GM21786 (cell line): ENCODE measurements at regions not wholly inside any gene's neighbourhood (a gene's known extent, or its start where the extent isn't known, plus 50 kb on each side); places are given as distances from the start of the nearest gene placed in this dataset.
"Not testable (repeated sequence)": the region's sequence is repeated elsewhere in the genome, so short reads cannot be mapped to it uniquely, and the experiment has no call there.

Experiments used
- ATAC-seq: cut with Tn5 transposase; IDR thresholded peaks from one replicate; pipeline ENCODE4 v1.9.1; 2021; ENCODE audit not compliant: unreplicated experiment

DNA sequence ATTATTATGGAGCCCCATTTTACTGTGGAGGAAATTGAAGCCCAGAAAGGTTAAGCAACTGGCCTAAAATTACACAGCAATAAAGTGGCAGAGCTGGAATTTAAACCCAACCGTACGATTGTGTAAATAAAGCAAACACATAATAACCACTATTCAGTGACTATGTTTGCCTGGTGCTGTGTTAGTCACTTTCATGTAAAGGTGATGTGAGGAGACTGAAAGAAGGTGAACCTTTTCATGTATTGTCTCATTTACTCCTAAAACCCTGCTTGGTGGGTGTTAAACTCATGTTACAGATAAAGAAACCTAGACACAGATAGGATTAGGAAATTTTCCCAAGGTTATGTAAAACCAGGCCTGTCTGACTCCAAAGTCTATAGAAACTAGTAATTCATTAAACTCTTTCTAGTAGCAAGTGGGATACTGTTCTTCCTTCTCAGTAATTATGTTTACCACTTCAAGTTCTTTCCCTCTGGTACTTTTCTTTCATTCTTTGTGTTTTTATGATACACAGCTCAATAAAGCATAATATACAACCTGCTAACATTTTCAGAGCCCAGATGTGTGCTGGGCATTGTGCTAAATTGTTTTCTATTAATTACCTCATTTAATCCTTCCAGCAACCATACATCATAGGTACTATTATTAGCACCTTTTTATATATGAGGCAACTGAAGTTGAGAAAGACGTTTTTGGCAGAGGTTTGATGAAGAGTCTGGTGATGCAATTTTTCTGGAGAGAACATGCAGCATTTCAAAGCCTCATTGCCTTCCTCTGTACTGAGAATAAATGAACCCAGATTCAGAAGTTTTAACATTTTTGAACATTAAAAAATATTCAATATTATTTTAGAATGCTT lies 202.7 kb downstream of the SPRY1 start:
- ATAC-seq = peak; percentile 2

DNA sequence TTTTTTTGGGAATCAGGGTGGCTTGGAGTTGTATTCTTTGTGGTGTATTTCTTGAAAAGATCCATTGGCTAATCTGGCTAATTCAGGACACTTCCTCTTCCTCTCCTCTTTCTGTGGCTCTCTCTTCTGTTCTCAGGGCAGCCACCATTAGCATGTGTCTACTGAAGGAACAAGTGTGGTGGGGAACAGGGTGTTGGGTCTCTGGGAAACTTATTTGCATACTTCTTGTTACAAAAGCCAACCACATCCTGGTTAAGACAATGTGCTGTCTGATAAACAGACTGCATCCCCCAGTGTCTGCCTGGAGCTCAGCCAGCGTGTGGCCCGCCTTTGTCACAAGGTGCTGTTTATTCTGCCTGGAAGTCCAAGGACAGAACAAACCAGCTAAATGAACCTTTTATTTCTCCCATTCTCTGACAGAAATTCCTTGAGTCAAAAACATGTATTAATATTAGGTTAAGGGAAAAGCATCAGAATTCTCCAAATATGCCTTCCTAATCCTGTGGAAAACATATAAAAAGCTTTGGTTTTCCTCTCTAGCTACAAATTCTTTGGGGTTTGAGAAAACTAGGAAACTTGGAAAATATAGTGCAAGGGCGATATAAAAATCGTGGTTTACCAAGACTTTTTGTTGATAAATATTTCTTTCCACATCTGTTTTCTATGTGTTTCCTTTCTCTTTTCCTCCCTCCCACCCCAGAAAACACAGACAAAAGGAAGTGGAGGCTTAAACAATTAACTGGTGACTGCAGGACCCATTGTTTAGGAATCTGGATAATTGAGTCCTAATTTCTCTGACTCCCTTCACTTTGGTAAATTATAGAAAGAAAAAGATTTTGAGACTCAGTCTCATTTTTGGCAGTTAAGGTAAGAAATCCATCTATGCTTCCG lies 203.6 kb downstream of the SPRY1 start:
- ATAC-seq = peak; percentile 100

DNA sequence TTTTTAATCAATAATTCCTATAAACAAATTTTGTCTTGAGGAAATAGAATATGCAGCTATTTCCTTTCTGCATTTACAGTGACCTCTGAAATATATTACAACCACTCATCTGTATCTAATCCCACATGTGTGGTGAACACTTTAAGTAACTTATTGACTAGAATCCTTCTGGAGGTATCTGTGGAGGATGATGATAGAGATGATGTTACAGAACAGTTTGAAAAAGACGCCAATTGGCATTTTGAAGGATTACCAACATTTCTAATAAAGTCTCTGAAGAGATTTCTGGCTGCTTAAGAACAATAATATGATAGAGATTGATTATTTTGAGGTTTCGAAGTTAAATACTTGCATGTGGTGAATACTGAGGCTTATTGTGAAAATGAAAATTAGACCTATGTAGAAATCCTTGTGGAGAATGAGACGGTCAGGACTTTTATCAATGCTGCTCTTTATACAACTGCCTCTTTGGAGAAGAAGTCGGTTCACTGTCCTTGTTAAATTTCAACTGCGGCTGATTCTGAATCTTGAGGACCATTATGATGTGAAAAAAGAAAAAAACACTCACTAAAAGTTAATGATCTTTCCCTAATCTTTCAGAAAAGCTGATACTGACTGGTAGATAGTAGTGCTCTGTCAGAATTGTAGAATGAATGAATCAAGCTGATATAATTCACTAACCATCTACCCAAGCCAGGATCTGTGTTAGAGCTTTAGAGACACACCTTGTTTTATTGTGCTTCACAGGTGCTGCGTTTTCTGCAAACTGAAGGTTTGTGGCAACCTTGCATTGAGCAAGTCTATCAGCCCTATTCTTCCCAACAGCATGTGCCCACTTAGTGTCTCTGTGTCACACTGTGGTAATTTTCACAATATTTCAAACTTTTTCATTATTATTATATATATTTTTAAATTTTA lies 204.7 kb downstream of the SPRY1 start:
- ATAC-seq = no peak

DNA sequence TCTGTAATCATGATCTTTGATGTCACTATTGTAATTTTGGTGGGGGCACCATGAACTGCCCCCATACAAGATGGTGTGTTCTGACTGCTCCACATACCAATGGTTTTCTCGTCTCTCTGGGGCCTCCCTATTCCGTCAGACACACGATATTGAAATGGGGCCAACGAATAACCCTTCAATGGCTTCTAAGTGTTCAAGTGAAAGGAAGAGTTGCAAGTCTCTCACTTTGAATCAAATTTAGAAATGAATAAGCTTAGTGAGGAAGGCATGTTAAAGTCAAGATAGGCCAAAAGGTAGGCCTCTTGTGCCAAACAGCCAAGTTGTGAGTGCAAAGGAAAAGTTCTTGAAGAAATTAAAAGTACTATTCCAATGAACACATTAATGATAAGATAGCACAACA lies 205.4 kb downstream of the SPRY1 start:
- no peak for ATAC-seq

DNA sequence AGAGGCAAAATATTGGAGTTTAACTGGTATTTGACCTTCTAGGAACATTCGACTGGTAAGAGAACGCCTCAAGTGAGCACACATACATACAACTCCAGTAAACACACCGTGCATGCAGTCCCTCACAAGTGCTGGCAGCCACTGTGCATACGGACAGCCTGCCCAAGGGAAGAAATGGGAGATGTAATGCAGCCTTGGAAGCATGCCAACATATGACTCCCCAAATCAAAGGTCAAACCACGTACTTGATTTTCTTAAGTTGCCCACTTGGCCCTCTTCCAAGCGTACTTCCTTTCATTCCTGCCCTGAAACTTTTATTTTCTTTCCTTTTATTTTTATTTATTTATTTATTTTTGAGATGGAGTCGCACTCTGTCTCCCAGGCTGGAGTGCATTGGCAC lies 206.6 kb downstream of the SPRY1 start:
- ATAC-seq = no peak

DNA sequence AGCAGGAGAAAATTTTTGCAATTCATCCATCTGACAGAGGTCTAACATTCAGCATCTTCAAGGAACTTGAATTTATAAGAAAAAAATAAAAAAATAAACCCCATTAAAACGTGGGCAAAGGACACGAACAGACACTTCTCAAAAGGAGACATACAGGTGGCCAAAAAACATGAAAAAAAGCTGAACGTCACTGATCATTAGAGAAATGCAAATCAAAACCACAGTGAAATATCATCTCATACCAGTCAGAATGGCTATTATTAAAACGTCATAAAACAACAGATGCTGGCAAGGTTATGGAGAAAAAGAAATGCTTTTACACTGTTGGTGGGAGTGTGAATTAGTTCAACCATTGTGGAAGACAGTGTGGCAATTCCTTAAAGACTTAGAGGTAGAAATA lies 209.2 kb downstream of the SPRY1 start:
- ATAC-seq = not testable (repeated sequence)

DNA sequence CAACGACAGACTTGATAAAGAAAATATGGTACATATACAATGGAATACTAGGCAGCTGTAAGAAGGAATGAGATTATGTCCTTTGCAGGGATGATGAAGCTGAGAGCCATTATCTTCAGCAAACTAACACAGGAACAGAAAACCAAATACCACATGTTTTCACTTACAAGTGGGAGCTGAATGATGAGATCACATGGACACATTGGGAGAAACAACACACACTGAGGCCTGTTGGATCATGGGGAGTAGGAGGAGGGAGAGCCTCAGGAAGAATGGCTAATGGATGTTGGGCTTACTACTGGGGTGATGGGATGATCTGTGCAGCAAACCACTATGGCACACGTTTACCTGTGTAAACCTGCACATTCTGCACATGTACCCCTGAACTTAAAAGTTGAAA lies 209.7 kb downstream of the SPRY1 start:
- no peak for ATAC-seq

DNA sequence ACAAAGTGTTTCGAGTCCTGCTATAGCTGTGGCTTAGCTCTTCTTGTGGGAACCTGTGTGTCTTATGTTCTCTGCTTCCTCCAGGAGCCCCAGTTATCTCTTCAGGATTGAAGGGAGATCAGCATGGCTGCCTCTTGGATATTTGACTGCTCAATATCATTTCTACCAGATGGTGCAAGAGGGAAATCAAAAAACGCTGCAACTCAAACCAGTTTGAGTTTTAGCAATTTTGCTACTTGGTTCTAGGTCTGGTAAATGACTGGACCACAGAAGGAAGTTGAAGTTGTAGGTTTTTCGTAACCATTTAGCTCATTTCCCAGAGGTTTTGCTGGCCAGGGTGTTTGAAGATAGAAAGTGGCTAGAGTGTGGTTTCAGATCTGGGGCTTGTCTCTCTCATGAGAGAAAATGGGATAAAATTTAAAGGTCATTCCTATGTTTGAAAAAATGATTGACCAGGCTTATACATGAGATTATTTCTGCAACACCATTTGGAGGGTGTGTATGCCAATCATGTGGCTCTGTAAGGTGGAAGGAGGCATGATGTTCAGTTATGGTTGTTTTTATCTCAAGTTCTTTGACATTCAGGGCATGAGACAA lies 210.4 kb downstream of the SPRY1 start:
- peak; percentile 58 for ATAC-seq

GRCh38 chr4:123609829-123610228 lies 213.2 kb downstream of the SPRY1 start:
- no peak for ATAC-seq

DNA sequence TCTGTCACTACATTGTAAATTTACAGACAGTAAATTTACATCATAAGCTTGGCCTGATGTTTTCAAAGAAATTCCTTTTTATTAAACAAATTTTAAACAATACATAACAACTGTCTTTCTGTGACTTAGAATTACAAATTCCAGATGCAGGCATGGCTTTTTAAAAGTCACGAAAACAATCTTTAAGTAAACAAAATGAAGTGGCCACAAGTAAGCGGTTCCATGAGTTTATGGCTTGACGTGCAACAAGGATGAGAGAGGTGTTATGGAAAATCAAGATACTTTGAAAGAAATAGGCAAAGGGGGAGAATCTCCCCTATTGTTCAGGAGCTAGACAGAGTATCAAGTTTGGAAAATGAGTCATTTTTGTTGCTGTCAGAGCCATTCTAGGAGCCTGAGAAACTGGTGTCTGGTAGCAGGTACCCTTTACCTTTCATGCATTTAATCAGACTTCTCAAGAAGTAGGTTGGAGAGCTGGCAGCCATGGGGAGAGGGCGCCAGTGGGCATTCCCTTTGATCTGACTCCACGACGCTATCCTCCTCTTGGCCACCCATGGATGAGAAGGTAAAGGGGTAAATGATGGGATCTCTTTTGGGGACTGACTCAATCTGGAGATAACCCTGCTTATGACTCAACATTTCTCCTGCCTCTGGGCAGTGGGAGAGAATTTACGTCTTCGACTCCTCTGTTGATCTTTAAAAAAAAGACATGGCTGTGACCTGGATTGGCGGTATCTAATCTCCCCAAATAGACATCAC lies 217.2 kb downstream of the SPRY1 start:
- ATAC-seq = no peak

- no peak for ATAC-seq
These were observed 219.3 kb downstream of the SPRY1 start for GRCh38 chr4:123615901-123616300.

GRCh38 chr4:123616951-123617461 lies 220.4 kb downstream of the SPRY1 start:
- peak; percentile 67 for ATAC-seq

GRCh38 chr4:123617791-123618190 lies 221.2 kb downstream of the SPRY1 start:
- no peak for ATAC-seq

DNA sequence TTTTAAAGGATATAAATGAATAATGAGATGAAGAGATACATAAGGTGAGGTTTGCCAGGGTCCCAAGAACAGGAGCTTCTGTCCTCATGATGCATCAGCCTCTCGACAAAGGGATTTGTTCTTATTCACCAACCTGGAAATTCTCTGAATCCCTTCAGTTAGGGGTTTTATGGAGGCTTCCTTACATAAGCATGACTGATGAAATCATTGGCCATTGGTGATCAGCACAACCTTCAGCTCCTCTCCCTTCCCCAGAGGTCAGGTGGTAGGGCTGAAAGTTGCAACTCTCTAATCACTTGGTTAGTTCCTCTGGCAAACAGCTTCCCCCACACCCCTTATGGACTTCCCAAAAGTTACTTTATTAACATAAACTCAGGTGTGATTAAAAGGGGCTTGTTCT lies 222.0 kb downstream of the SPRY1 start:
- no peak for ATAC-seq

GRCh38 chr4:123619326-123619725 lies 222.7 kb downstream of the SPRY1 start:
- ATAC-seq = no peak

DNA sequence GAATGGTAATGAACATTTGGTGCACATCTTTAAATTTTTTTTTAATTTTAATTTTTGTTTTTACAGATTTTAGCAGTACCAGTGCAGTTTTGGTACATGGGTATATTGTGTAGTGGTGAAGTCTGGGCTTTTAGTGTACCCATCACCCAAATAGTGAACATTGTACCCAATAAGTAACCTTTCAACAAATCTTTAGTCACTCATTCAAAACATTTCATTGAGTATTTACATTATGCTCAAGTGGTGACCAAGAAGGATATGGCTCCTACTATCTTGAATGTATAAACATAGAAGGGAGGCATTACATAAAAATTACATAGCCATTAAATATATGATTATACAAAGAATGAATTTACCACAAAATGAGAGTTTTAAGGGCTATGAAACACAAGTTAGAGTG lies 223.3 kb downstream of the SPRY1 start:
- no peak for ATAC-seq

GRCh38 chr4:123621072-123621705 lies 224.6 kb downstream of the SPRY1 start:
- ATAC-seq = no peak

DNA sequence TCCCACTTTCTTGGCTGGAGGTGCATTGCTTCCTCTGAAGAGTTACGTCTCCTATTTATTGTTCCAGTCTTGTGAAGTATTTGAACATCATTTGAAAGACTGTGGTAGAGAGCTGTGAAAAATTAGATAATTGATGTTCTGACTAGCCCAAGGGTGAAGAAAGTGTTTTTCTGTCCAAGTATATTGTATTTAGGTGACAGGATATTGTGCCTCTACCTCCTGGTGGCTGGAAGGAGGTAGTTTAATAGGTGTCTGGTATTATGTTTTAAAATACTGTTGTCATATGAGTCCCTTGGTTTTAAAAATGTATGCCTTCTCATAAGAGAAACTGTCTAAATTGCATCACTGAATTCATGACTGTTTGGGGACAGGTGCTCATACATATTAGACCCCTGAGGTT lies 226.0 kb downstream of the SPRY1 start:
- ATAC-seq = no peak

DNA sequence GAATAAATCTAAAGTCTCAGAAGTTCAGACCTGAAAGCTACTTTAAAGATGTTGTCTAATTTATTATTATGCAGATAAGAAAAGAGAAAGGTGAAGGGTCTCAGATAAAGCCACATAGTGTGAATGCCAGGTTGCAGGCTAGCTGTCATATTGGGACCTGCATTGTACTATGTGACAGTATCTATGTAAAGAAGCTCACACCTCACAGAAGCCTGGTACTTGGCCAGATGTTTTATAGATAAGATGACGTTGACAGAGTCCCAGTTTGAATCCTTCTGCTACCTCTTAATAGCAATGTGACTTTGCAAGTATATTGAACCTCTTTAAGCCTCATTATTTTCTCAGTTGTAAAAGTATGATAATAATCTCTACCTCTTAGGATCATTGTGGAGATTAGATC lies 227.0 kb downstream of the SPRY1 start:
- no peak for ATAC-seq
